ENCODE measurements at regions not wholly inside any gene's neighbourhood (a gene's known extent, or its start where the extent isn't known, plus 50 kb on each side); places are given as distances from the start of the nearest gene placed in this dataset.

GRCh38 chr1:101135526-101135925 is 101.3 kb upstream of the S1PR1 start:
- TF ChIP-seq EZH2phosphoT487 (IDR thresholded peaks at IDR 0.05; ENCODE audit: insufficient read depth, low read depth) (no peak), EZH2 (IDR thresholded peaks at IDR 0.05; ENCODE audit: insufficient read depth, poor library complexity, severe bottlenecking) (no peak)

Data from GM23248 (cell line).